ENCODE measurements at regions not wholly inside any gene's neighbourhood (a gene's known extent, or its start where the extent isn't known, plus 50 kb on each side); places are given as distances from the start of the nearest gene placed in this dataset.

GRCh38 chr11:116384876-116385275 is 387.9 kb downstream of the BUD13 start:
- Histone ChIP-seq H3K27me3 (no peaks in the 10 kb centered on the region), H3K36me3 (no peaks in the 10 kb centered on the region), H3K4me3 (no peak overlapping the region), H3K4me1 (no peaks in the 10 kb centered on the region), H3K27ac (no peak overlapping the region), H3K9me3 (no peaks in the 10 kb centered on the region)
- DNase-seq: no peak
- TF ChIP-seq, protein P1, sequence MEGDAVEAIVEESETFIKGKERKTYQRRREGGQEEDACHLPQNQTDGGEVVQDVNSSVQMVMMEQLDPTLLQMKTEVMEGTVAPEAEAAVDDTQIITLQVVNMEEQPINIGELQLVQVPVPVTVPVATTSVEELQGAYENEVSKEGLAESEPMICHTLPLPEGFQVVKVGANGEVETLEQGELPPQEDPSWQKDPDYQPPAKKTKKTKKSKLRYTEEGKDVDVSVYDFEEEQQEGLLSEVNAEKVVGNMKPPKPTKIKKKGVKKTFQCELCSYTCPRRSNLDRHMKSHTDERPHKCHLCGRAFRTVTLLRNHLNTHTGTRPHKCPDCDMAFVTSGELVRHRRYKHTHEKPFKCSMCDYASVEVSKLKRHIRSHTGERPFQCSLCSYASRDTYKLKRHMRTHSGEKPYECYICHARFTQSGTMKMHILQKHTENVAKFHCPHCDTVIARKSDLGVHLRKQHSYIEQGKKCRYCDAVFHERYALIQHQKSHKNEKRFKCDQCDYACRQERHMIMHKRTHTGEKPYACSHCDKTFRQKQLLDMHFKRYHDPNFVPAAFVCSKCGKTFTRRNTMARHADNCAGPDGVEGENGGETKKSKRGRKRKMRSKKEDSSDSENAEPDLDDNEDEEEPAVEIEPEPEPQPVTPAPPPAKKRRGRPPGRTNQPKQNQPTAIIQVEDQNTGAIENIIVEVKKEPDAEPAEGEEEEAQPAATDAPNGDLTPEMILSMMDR (IDR thresholded peaks at IDR 0.05): no peak
- TF ChIP-seq POLR2A (IDR thresholded peaks at IDR 0.05): no peak

- DNase-seq: no peak
- no peak overlapping the region for H3K27ac ChIP-seq
- no peaks in the 10 kb centered on the region for H3K27me3 ChIP-seq
- no peak overlapping the region for H3K4me3 ChIP-seq
- no peaks in the 10 kb centered on the region for H3K36me3 ChIP-seq
- no peaks in the 10 kb centered on the region for H3K4me1 ChIP-seq
- no peak for TF ChIP-seq POLR2A (IDR thresholded peaks at IDR 0.05)
- TF ChIP-seq, protein P1 (IDR thresholded peaks at IDR 0.05): no peak
- no peaks in the 10 kb centered on the region for H3K9me3 ChIP-seq
Observed at GRCh38 chr11:116384407-116384806, 388.4 kb downstream of the BUD13 start.

- no peak for DNase-seq
- Histone ChIP-seq H3K4me1 (no peaks in the 10 kb centered on the region), H3K4me3 (no peak overlapping the region), H3K27me3 (no peaks in the 10 kb centered on the region), H3K27ac (no peak overlapping the region), H3K36me3 (no peaks in the 10 kb centered on the region), H3K9me3 (no peaks in the 10 kb centered on the region)
- no peak for TF ChIP-seq POLR2A (IDR thresholded peaks at IDR 0.05)
- TF ChIP-seq, protein P1 (IDR thresholded peaks at IDR 0.05): no peak
Observed at GRCh38 chr11:116379185-116379828, 393.5 kb downstream of the BUD13 start.

- no peak overlapping the region for H3K4me3 ChIP-seq
- no peaks in the 10 kb centered on the region for H3K27me3 ChIP-seq
- TF ChIP-seq POLR2A (IDR thresholded peaks at IDR 0.05): no peak
- TF ChIP-seq, protein P1 (IDR thresholded peaks at IDR 0.05): no peak
- no peak for DNase-seq
- H3K27ac ChIP-seq: no peak overlapping the region
- no peaks in the 10 kb centered on the region for H3K4me1 ChIP-seq
- no peaks in the 10 kb centered on the region for H3K9me3 ChIP-seq
- H3K36me3 ChIP-seq: no peaks in the 10 kb centered on the region
Observed at GRCh38 chr11:116376547-116376946, 396.2 kb downstream of the BUD13 start.

DNA sequence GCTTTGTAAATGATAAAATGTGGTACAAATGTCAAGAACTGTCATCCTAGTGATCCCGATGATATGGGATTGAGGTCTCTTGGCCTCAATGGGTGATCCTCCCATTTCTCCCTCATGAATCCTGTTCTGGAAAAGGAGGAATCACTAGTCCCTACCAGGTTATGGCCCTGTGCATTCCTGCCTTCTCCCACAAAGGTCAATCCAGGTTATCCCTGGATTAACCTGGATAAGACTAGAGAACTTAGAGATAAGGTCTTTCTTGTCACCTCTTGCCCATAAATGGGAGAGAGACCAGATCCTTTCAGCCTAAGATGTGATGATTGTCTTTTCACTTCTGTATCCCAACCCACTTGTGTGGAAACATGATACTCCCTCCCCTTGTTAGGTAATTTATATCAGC is 396.7 kb downstream of the BUD13 start:
- no peaks in the 10 kb centered on the region for H3K9me3 ChIP-seq
- no peaks in the 10 kb centered on the region for H3K4me1 ChIP-seq
- no peaks in the 10 kb centered on the region for H3K27me3 ChIP-seq
- no peak for DNase-seq
- H3K36me3 ChIP-seq: no peaks in the 10 kb centered on the region
- TF ChIP-seq, protein P1 (IDR thresholded peaks at IDR 0.05): no peak
- no peak for TF ChIP-seq POLR2A (IDR thresholded peaks at IDR 0.05)
- H3K4me3 ChIP-seq: no peak overlapping the region
- H3K27ac ChIP-seq: no peak overlapping the region

- DNase-seq: no peak
- H3K9me3 ChIP-seq: no peaks in the 10 kb centered on the region
- no peaks in the 10 kb centered on the region for H3K4me1 ChIP-seq
- no peaks in the 10 kb centered on the region for H3K36me3 ChIP-seq
- H3K27ac ChIP-seq: no peak overlapping the region
- H3K4me3 ChIP-seq: no peak overlapping the region
- no peak for TF ChIP-seq POLR2A (IDR thresholded peaks at IDR 0.05)
- TF ChIP-seq, protein P1 (IDR thresholded peaks at IDR 0.05): peak in 1 of 6 experiments; percentile 5
- no peaks in the 10 kb centered on the region for H3K27me3 ChIP-seq
Observed at GRCh38 chr11:116375221-116375620, 397.6 kb downstream of the BUD13 start.
